GM12878 (cell line): ENCODE measurements at regions not wholly inside any gene's neighbourhood (a gene's known extent, or its start where the extent isn't known, plus 50 kb on each side); places are given as distances from the start of the nearest gene placed in this dataset.

Experiments used
- BHLHE40 ChIP-seq, 2 experiments: fragments of 450-650 bp in 1 of 2; IDR thresholded peaks; 2 replicates each; pipeline ENCODE4 v1.6.1; 2011 to 2017; ENCODE audit warnings: low read depth in 2 of 2, borderline replicate concordance in 1 of 2, improper control_type of control experiment in 1 of 2, low read length in 1 of 2, mild to moderate bottlenecking in 1 of 2
- CBFB ChIP-seq: IDR thresholded peaks from 2 replicates; pipeline ENCODE4 v1.6.1; 2016; ENCODE audit warnings: antibody characterized with exemption, low read depth
- CHD4 ChIP-seq: fragments of 200-600 bp; sonication (generic); IDR thresholded peaks from 2 replicates; pipeline ENCODE4 v1.6.1; 2016; ENCODE audit warnings: mild to moderate bottlenecking
- CREM ChIP-seq: IDR thresholded peaks from 2 replicates; pipeline ENCODE4 v1.6.1; 2014; ENCODE audit warnings: antibody characterized with exemption, low read depth
- CTCF ChIP-seq, 3 experiments: IDR thresholded peaks in 2 of 3; conservative IDR thresholded peaks in 1 of 3; 2 replicates each; pipeline ENCODE4 v1.5.1; 2011; ENCODE audit warnings: low read depth in 3 of 3, low read length in 3 of 3, mild to moderate bottlenecking in 3 of 3, control low read depth in 2 of 3, moderate library complexity in 2 of 3, inconsistent platforms in 1 of 3, mixed read lengths in 1 of 3; ENCODE audit not compliant: control insufficient read depth in 2 of 3, insufficient read depth in 1 of 3; ENCODE audit errors: extremely low read depth in 1 of 3
- CUX1 ChIP-seq: IDR thresholded peaks from 2 replicates; pipeline ENCODE4 v1.6.1; 2012; ENCODE audit warnings: improper control_type of control experiment, low read depth, low read length; ENCODE audit not compliant: insufficient replicate concordance
- NFIC ChIP-seq: IDR thresholded peaks from 2 replicates; pipeline ENCODE4 v1.6.1; 2012; ENCODE audit warnings: low read depth, mild to moderate bottlenecking, inconsistent platforms, low read length, moderate library complexity
- POLR2AphosphoS5 ChIP-seq: IDR thresholded peaks from 2 replicates; pipeline ENCODE4 v1.6.1; 2011; ENCODE audit warnings: mild to moderate bottlenecking, low read length, inconsistent platforms
- SREBF1 ChIP-seq: IDR thresholded peaks from 2 replicates; pipeline ENCODE4 v1.6.1; 2012; ENCODE audit warnings: mild to moderate bottlenecking, low read length
- SUZ12 ChIP-seq: fragments of 200-600 bp; sonication (generic); IDR thresholded peaks from one replicate; pipeline ENCODE4 v1.6.1; 2018; ENCODE audit warnings: antibody characterized with exemption, mild to moderate bottlenecking; ENCODE audit not compliant: unreplicated experiment
- YY1 ChIP-seq: IDR thresholded peaks from 2 replicates; pipeline ENCODE4 v1.6.1; 2011; ENCODE audit warnings: low read depth, mild to moderate bottlenecking, low read length

- TF ChIP-seq CTCF (IDR thresholded peaks at IDR 0.05 in 2 of 3, conservative IDR thresholded peaks at IDR 0.05 in 1 of 3; ENCODE audit: control insufficient read depth in 2 of 3, extremely low read depth in 1 of 3, insufficient read depth in 1 of 3, low read depth in 3 of 3, low read length in 3 of 3) (no peak), YY1 (no peak), CREM (no peak), NFIC (no peak), CBFB (no peak), SUZ12 (no peak), CUX1 (no peak), BHLHE40 (IDR thresholded peaks at IDR 0.05; ENCODE audit: borderline replicate concordance in 1 of 2, low read depth in 2 of 2, low read length in 1 of 2) (no peak), POLR2AphosphoS5 (no peak), SREBF1 (no peak), CHD4 (no peak)
Measured at GRCh38 chr15:69992348-69992747, 105.4 kb downstream of the TLE3 start.
